ENCODE measurements at regions not wholly inside any gene's neighbourhood (a gene's known extent, or its start where the extent isn't known, plus 50 kb on each side); places are given as distances from the start of the nearest gene placed in this dataset.

DNA sequence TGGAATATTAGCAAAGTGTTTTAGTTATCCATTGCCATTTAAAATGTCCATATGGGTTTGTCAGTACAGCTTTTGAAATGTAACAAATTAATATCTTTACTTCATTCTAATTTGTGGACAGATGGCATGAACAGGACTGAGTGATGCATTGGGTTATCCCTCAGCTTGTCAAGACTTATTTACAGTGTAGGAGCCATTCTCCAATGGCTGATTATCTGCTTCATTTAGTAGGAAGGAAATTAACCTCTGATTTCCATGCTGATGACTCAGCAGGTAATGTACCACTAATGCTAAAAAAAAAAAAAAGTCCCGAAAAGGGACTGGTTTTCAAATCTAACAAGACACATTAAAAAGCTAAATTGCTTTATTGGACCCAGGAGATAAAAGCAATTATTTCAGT is 1149.0 kb upstream of the USP15 start:
- Histone ChIP-seq H2AFZ (no peak overlapping the region), H3K4me1 (no peaks in the 10 kb centered on the region), H3K4me3 (ENCODE audit: low read depth, low read length) (no peak overlapping the region), H3K9me3 (ENCODE audit: control insufficient read depth, low read length) (no peaks in the 10 kb centered on the region), H3K79me2 (no peaks in the 10 kb centered on the region), H3K4me2 (ENCODE audit: low read length) (no peak overlapping the region), H3K27me3 (ENCODE audit: control insufficient read depth, insufficient read depth, low read length) (no peaks in the 10 kb centered on the region), H3K36me3 (ENCODE audit: control insufficient read depth, insufficient read depth, low read length) (no peaks in the 10 kb centered on the region), H3K9ac (no peak overlapping the region), H3K27ac (no peak overlapping the region)
- TF ChIP-seq, protein P1, sequence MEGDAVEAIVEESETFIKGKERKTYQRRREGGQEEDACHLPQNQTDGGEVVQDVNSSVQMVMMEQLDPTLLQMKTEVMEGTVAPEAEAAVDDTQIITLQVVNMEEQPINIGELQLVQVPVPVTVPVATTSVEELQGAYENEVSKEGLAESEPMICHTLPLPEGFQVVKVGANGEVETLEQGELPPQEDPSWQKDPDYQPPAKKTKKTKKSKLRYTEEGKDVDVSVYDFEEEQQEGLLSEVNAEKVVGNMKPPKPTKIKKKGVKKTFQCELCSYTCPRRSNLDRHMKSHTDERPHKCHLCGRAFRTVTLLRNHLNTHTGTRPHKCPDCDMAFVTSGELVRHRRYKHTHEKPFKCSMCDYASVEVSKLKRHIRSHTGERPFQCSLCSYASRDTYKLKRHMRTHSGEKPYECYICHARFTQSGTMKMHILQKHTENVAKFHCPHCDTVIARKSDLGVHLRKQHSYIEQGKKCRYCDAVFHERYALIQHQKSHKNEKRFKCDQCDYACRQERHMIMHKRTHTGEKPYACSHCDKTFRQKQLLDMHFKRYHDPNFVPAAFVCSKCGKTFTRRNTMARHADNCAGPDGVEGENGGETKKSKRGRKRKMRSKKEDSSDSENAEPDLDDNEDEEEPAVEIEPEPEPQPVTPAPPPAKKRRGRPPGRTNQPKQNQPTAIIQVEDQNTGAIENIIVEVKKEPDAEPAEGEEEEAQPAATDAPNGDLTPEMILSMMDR (IDR thresholded peaks at IDR 0.05) = no peak

DNA sequence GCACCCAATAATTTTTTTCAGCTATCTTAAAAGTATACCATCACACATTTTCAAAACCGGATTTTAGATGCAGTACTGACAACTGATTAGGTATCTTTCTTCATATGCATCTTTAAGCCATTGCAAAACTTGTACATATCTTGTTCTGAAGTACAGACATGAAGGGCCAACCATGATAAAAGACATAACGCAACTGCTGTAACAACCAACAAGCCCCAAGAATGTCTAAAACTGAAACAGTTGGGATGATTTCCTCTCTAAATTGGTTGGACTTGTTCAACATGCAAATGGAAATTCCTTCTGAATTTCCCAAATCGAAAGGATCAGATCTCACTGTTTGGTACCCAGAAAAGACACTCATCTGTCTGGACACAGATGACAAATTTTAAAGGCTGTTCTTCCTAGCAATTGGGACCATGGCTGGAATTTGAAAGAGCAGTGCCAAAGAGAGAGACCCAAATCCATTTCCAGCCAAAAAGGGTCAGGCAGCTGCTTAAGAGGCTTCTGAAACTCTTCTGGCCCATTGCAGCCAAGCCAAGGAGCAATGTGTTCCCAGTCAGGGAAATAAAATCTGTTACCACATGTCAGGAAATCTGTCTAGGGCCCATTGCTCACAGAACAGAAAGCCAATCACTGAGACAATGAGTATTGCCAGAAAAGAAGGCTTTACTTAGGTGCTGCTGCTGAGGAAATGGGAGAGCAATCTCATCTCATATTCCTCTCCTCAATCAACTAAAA is 1122.4 kb upstream of the USP15 start:
- H3K36me3 ChIP-seq (ENCODE audit: control insufficient read depth, insufficient read depth, low read length) = no peaks in the 10 kb centered on the region
- H3K27ac ChIP-seq = no peak overlapping the region
- TF ChIP-seq, protein P1 (IDR thresholded peaks at IDR 0.05) = no peak
- no peak overlapping the region for H3K4me3 ChIP-seq (ENCODE audit: low read depth, low read length)
- no peaks in the 10 kb centered on the region for H3K79me2 ChIP-seq
- H3K4me2 ChIP-seq (ENCODE audit: low read length) = no peak overlapping the region
- H2AFZ ChIP-seq = no peak overlapping the region
- H3K27me3 ChIP-seq (ENCODE audit: control insufficient read depth, insufficient read depth, low read length) = no peaks in the 10 kb centered on the region
- H3K4me1 ChIP-seq = no peaks in the 10 kb centered on the region
- no peaks in the 10 kb centered on the region for H3K9me3 ChIP-seq (ENCODE audit: control insufficient read depth, low read length)
- H3K9ac ChIP-seq = no peak overlapping the region

DNA sequence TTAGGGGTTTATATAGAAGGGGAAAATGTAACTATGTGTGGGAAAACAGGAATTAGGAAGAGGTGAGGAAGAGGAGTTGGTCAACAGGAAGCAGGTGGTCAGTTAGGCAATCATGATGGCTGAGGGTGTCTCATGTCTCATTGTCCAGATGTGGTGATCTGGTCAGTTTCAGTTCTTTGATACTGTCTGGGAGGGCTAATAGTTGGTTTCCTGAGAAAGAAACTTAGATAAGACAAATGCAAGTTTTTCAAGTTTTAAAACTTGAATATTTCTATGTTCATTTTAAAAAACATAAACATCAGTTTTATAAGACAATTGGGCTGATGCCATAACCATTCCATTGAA is 1121.8 kb upstream of the USP15 start:
- TF ChIP-seq, protein P1 (IDR thresholded peaks at IDR 0.05) = no peak
- Histone ChIP-seq H3K27me3 (ENCODE audit: control insufficient read depth, insufficient read depth, low read length) (no peaks in the 10 kb centered on the region), H3K79me2 (no peaks in the 10 kb centered on the region), H3K4me2 (ENCODE audit: low read length) (no peak overlapping the region), H3K4me3 (ENCODE audit: low read depth, low read length) (no peak overlapping the region), H3K36me3 (ENCODE audit: control insufficient read depth, insufficient read depth, low read length) (no peaks in the 10 kb centered on the region), H3K27ac (no peak overlapping the region), H3K9ac (no peak overlapping the region), H2AFZ (no peak overlapping the region), H3K9me3 (ENCODE audit: control insufficient read depth, low read length) (no peaks in the 10 kb centered on the region), H3K4me1 (no peaks in the 10 kb centered on the region)

DNA sequence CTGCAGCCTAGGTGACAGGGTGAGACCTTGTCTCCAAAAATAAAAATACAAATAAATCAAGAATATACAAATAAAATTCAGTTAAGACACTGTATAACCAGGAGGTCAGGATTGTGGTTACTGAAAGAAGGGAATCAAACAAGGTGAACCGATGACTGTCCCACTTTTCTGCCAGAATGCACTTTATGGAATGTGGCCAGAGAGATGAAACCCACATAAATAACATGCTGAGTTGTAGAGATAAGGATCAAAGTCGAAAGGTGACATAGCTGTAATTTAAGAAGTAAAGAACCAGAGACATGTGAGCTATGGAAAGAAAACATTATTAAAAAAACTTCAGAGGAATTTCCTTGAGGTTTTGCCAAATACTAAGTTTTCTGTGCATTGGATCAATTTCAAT is 1098.2 kb upstream of the USP15 start:
- Histone ChIP-seq H3K4me1 (no peaks in the 10 kb centered on the region), H3K4me2 (ENCODE audit: low read length) (no peak overlapping the region), H3K4me3 (ENCODE audit: low read depth, low read length) (no peak overlapping the region), H2AFZ (no peak overlapping the region), H3K79me2 (no peaks in the 10 kb centered on the region), H3K27me3 (ENCODE audit: control insufficient read depth, insufficient read depth, low read length) (no peaks in the 10 kb centered on the region), H3K36me3 (ENCODE audit: control insufficient read depth, insufficient read depth, low read length) (no peaks in the 10 kb centered on the region), H3K9me3 (ENCODE audit: control insufficient read depth, low read length) (no peaks in the 10 kb centered on the region), H3K27ac (no peak overlapping the region), H3K9ac (no peak overlapping the region)
- TF ChIP-seq, protein P1 (IDR thresholded peaks at IDR 0.05) = no peak
